SK-N-MC (cell line): ENCODE measurements at regions not wholly inside any gene's neighbourhood (a gene's known extent, or its start where the extent isn't known, plus 50 kb on each side); places are given as distances from the start of the nearest gene placed in this dataset.

Experiments
- EZH2 ChIP-seq: fragments of 200-600 bp; sonication (generic); IDR thresholded peaks from one replicate; pipeline ENCODE4 v1.6.1; 2017; ENCODE audit warnings: antibody characterized with exemption
- FOXP2 ChIP-seq: optimal IDR thresholded peaks from 2 replicates; pipeline ENCODE3; 2011; ENCODE audit warnings: mild to moderate bottlenecking, moderate library complexity; ENCODE audit not compliant: insufficient read depth; ENCODE audit errors: extremely low read length, control extremely low read depth
- POLR2AphosphoS5 ChIP-seq: IDR thresholded peaks from 2 replicates; pipeline ENCODE4 v1.6.1; 2012; ENCODE audit warnings: mild to moderate bottlenecking, low read depth, low read length, borderline replicate concordance

GRCh38 chr2:122471753-122472152 lies 716.3 kb downstream of the TSN start:
- TF ChIP-seq EZH2 (no peak), POLR2AphosphoS5 (no peak), FOXP2 (no peak)
